Mammary epithelial cell (primary cell): ENCODE measurements at regions not wholly inside any gene's neighbourhood (a gene's known extent, or its start where the extent isn't known, plus 50 kb on each side); places are given as distances from the start of the nearest gene placed in this dataset.

Source experiments
- CTCF ChIP-seq, 2 donors: IDR thresholded peaks in 1 of 2; conservative IDR thresholded peaks in 1 of 2; 2 replicates each; pipeline ENCODE4 v1.5.1; 2011 to 2012; ENCODE audit warnings: inconsistent platforms in 2 of 2, low read length in 2 of 2, mild to moderate bottlenecking in 2 of 2, control low read depth in 1 of 2, low read depth in 1 of 2; ENCODE audit not compliant: insufficient read depth in 1 of 2; ENCODE audit errors: extremely low read depth in 1 of 2
- EZH2 ChIP-seq: IDR thresholded peaks from 2 replicates; pipeline ENCODE4 v1.6.1; 2012; ENCODE audit warnings: low read length, inconsistent platforms, borderline replicate concordance

GRCh38 chr16:88130681-88131080 lies 179.4 kb downstream of the BANP start:
- TF ChIP-seq EZH2, result no peak
- no peak for TF ChIP-seq CTCF (conservative IDR thresholded peaks at IDR 0.05 in 1 of 2, IDR thresholded peaks at IDR 0.05 in 1 of 2; ENCODE audit: extremely low read depth in 1 of 2, insufficient read depth in 1 of 2, low read depth in 1 of 2, low read length in 2 of 2)
